Body of pancreas (tissue), 4 donors: ENCODE measurements at regions not wholly inside any gene's neighbourhood (a gene's known extent, or its start where the extent isn't known, plus 50 kb on each side); places are given as distances from the start of the nearest gene placed in this dataset.

Source experiments
- POLR2A ChIP-seq, 3 donors: fragments of 450-650 bp; IDR thresholded peaks; one replicate each; pipeline ENCODE4 v1.6.1; 2016; ENCODE audit warnings: antibody characterized with exemption in 3 of 3, mild to moderate bottlenecking in 2 of 3
- TF ChIP-seq, protein P1 (sequence below), 7 experiments: fragments of 450-650 bp in 4 of 7; fragments of 200-600 bp in 3 of 7; sonication (generic) in 3 of 7; IDR thresholded peaks; one replicate each; pipeline ENCODE4 v1.5.1; 2016 to 2019; ENCODE audit warnings: antibody characterized with exemption in 7 of 7

DNA sequence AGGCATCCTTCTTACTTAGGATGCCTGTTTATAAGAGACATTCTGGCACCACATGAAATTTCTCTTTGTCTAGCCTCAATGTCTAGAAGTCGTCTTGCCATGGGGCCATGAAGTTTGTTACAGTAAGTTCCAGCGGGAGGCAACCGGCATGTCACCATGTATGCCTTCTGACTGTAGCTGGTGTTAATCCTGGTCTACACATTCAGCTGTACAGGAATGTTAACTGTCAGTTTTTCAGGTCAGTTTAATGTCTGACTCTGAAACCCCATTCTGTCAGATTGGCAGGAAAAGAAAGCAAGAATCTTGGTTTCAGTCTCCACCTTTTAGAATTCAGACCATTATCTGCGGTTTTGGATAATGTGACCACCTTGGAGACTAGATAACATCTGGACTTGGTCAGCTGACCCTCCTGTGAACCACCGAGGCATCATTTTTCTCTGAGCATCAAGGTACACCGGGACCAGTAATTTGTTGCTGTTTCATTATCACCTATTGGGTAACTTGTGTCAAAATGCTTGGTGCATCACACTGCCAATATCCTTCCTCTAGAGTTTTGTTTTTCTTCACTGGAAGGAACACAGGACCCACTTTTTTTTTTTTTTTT lies 228.7 kb downstream of the DOK5 start:
- no peak for TF ChIP-seq POLR2A (IDR thresholded peaks at IDR 0.05)
- TF ChIP-seq, protein P1, sequence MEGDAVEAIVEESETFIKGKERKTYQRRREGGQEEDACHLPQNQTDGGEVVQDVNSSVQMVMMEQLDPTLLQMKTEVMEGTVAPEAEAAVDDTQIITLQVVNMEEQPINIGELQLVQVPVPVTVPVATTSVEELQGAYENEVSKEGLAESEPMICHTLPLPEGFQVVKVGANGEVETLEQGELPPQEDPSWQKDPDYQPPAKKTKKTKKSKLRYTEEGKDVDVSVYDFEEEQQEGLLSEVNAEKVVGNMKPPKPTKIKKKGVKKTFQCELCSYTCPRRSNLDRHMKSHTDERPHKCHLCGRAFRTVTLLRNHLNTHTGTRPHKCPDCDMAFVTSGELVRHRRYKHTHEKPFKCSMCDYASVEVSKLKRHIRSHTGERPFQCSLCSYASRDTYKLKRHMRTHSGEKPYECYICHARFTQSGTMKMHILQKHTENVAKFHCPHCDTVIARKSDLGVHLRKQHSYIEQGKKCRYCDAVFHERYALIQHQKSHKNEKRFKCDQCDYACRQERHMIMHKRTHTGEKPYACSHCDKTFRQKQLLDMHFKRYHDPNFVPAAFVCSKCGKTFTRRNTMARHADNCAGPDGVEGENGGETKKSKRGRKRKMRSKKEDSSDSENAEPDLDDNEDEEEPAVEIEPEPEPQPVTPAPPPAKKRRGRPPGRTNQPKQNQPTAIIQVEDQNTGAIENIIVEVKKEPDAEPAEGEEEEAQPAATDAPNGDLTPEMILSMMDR (IDR thresholded peaks at IDR 0.05): no peak
